22Rv1 (cell line): ENCODE measurements at regions not wholly inside any gene's neighbourhood (a gene's known extent, or its start where the extent isn't known, plus 50 kb on each side); places are given as distances from the start of the nearest gene placed in this dataset.

ENCODE experiments used
- CTCF ChIP-seq: fragments of 450-650 bp; IDR thresholded peaks from 2 replicates; pipeline ENCODE4 v1.5.1; 2017; ENCODE audit warnings: mild to moderate bottlenecking
- ZFX ChIP-seq: fragments of 450-650 bp; IDR thresholded peaks from 2 replicates; pipeline ENCODE4 v1.6.1; 2017; ENCODE audit warnings: antibody characterized with exemption, borderline replicate concordance

GRCh38 chr4:128384765-128385598 is 97.4 kb upstream of the PGRMC2 start:
- TF ChIP-seq CTCF (no peak), ZFX (no peak)
